Endothelial cell of umbilical vein (primary cell): ENCODE measurements at regions not wholly inside any gene's neighbourhood (a gene's known extent, or its start where the extent isn't known, plus 50 kb on each side); places are given as distances from the start of the nearest gene placed in this dataset.
A peak's percentile ranks its signal among the peaks of the same experiment; 100 is the strongest.

Source experiments
- BruUV-seq: library from RNA; stranded (reverse); fragments of 400-500 nt; replicated peaks from 2 replicates; lab custom pipeline; 2021; lab: Mats Ljungman, UMichigan
- CTCF ChIA-PET: fragments of 300-600, 350-600 bp; sonication (Branson Sonifier 250); formaldehyde crosslinking; loops from one replicate; lab custom pipeline; 2021; ENCODE audit warnings: antibody characterized with exemption, inconsistent platforms; lab: Charles Lee
- POLR2A ChIA-PET: fragments of 300-600, 350-600 bp; sonication (Branson Sonifier 250); formaldehyde crosslinking; loops from one replicate; lab custom pipeline; 2021; ENCODE audit warnings: antibody characterized with exemption, inconsistent platforms; lab: Charles Lee
- DNase-seq: peaks from one replicate; pipeline ENCODE4 v3.0.0-alpha.2; 2011; ENCODE audit warnings: low read depth, low spot score
- FAIRE-seq: peaks from 2 replicates; lab custom pipeline; 2011; peaks lifted over from hg19 to GRCh38; lab: Jason Lieb, UNC
- H2AFZ ChIP-seq: 2 replicates; pipeline ENCODE4 v1.6.0; 2012; ENCODE audit warnings: low read depth, low read length, control low read depth, inconsistent platforms
- H3K27ac ChIP-seq: 2 replicates; pipeline ENCODE4 v1.5.1; 2011; ENCODE audit warnings: low read depth, mild to moderate bottlenecking, control low read depth, low read length, moderate library complexity; ENCODE audit not compliant: insufficient read depth
- H3K27me3 ChIP-seq, 2 experiments: 2 replicates each; pipeline versions ENCODE4 v1.6.0 to v1.6.1; 2011; ENCODE audit warnings: low read length in 2 of 2, mixed read lengths in 1 of 2; ENCODE audit not compliant: control insufficient read depth in 2 of 2, insufficient read depth in 2 of 2
- H3K36me3 ChIP-seq, 2 experiments: 2 replicates in 1 of 2; 3 replicates in 1 of 2; pipeline ENCODE4 v1.5.1; 2011; ENCODE audit warnings: low read length in 2 of 2, mild to moderate bottlenecking in 1 of 2, moderate library complexity in 1 of 2; ENCODE audit not compliant: control insufficient read depth in 2 of 2, insufficient read depth in 2 of 2; ENCODE audit errors: extremely low read depth in 1 of 2
- H3K4me1 ChIP-seq: 3 replicates; pipeline ENCODE4 v1.5.1; 2011; ENCODE audit warnings: mild to moderate bottlenecking, low read length; ENCODE audit not compliant: control insufficient read depth, insufficient read depth; ENCODE audit errors: extremely low read depth
- H3K4me2 ChIP-seq: 2 replicates; pipeline ENCODE4 v1.6.1; 2011; ENCODE audit warnings: low read length, control low read depth, mixed read lengths; ENCODE audit not compliant: insufficient read depth
- H3K4me3 ChIP-seq, 3 experiments: fragments of 200-600 bp in 1 of 3; sonication (generic), shearing (Covaris generic) in 1 of 3; replicated peaks in 1 of 3; 2 replicates each; pipeline ENCODE4 v1.5.1; 2011 to 2016; ENCODE audit warnings: control low read depth in 3 of 3, low read length in 3 of 3, mild to moderate bottlenecking in 2 of 3, inconsistent platforms in 1 of 3, low read depth in 1 of 3, moderate library complexity in 1 of 3; ENCODE audit not compliant: insufficient read depth in 1 of 3
- H3K79me2 ChIP-seq: 2 replicates; pipeline ENCODE4 v1.6.0; 2012; ENCODE audit warnings: low read length, inconsistent platforms; ENCODE audit not compliant: control insufficient read depth, insufficient read depth
- H3K9ac ChIP-seq: replicated peaks from 2 replicates; pipeline ENCODE3; 2011; ENCODE audit warnings: low read length, control low read depth; ENCODE audit not compliant: insufficient read depth; ENCODE audit errors: extremely low read depth
- H3K9me1 ChIP-seq: replicated peaks from 3 replicates; pipeline ENCODE4 v1.6.0; 2011; ENCODE audit warnings: mild to moderate bottlenecking, low read length; ENCODE audit not compliant: control insufficient read depth, insufficient read depth; ENCODE audit errors: extremely low read depth
- H3K9me3 ChIP-seq: replicated peaks from 2 replicates; pipeline ENCODE4 v1.5.1; 2012; ENCODE audit warnings: low read length, inconsistent platforms; ENCODE audit not compliant: control insufficient read depth, insufficient read depth
- H4K20me1 ChIP-seq: replicated peaks from 2 replicates; pipeline ENCODE3; 2011; ENCODE audit warnings: mild to moderate bottlenecking, low read length; ENCODE audit not compliant: control insufficient read depth, insufficient read depth; ENCODE audit errors: extremely low read depth
- CTCF ChIP-seq, 2 donors: IDR thresholded peaks; 1 replicate in 1 of 2; 2 replicates in 1 of 2; pipeline ENCODE4 v1.5.1; 2011; ENCODE audit warnings: low read length in 2 of 2, mild to moderate bottlenecking in 2 of 2, moderate library complexity in 2 of 2, control low read depth in 1 of 2, inconsistent platforms in 1 of 2, low read depth in 1 of 2; ENCODE audit not compliant: insufficient read depth in 1 of 2; ENCODE audit errors: extremely low read depth in 1 of 2
- EZH2 ChIP-seq: IDR thresholded peaks from 2 replicates; pipeline ENCODE4 v1.6.1; 2012; ENCODE audit warnings: borderline replicate concordance, low read depth, mild to moderate bottlenecking, moderate library complexity, low read length, inconsistent platforms; ENCODE audit not compliant: severe bottlenecking
- FOS ChIP-seq: IDR thresholded peaks from 2 replicates; pipeline ENCODE4 v1.6.1; 2011; ENCODE audit warnings: mild to moderate bottlenecking, low read length, moderate library complexity, borderline replicate concordance; ENCODE audit not compliant: insufficient read depth
- GATA2 ChIP-seq: IDR thresholded peaks from 2 replicates; pipeline ENCODE4 v1.7.0; 2011; ENCODE audit warnings: low read depth, mild to moderate bottlenecking, moderate library complexity, mixed read lengths, low read length; ENCODE audit not compliant: insufficient read length, insufficient read depth
- JUN ChIP-seq: IDR thresholded peaks from 2 replicates; pipeline ENCODE4 v1.6.1; 2011; ENCODE audit warnings: borderline replicate concordance, low read depth; ENCODE audit not compliant: insufficient read length, insufficient read depth
- MAX ChIP-seq: IDR thresholded peaks from 2 replicates; pipeline ENCODE4 v1.6.1; 2011; ENCODE audit not compliant: insufficient read depth, insufficient read length
- MYC ChIP-seq: IDR thresholded peaks from one replicate; pipeline ENCODE4 v1.6.1; 2011; ENCODE audit warnings: mild to moderate bottlenecking, low read depth, low read length
- POLR2A ChIP-seq: IDR thresholded peaks from 2 replicates; pipeline ENCODE4 v1.6.1; 2012; ENCODE audit warnings: low read depth, mild to moderate bottlenecking, control low read depth, low read length
- POLR2AphosphoS5 ChIP-seq: IDR thresholded peaks from 2 replicates; pipeline ENCODE4 v1.6.1; 2012; ENCODE audit warnings: low read depth, mild to moderate bottlenecking, control low read depth, low read length, moderate library complexity; ENCODE audit not compliant: insufficient read depth
- dilution Hi-C: fragments of 300-500 bp; cut with MboI; formaldehyde crosslinking; loops from one replicate; pipeline ENCODE4 v1.15.0; 2019; ENCODE audit warnings: low sequenced_read_pairs; ENCODE audit not compliant: extremely low pct_ligation_motif_present
- intact Hi-C: fragments of 100-400 bp; cut with micrococcal nuclease; formaldehyde crosslinking; loops from one replicate; pipeline ENCODE4 v1.10.0; 2022

DNA sequence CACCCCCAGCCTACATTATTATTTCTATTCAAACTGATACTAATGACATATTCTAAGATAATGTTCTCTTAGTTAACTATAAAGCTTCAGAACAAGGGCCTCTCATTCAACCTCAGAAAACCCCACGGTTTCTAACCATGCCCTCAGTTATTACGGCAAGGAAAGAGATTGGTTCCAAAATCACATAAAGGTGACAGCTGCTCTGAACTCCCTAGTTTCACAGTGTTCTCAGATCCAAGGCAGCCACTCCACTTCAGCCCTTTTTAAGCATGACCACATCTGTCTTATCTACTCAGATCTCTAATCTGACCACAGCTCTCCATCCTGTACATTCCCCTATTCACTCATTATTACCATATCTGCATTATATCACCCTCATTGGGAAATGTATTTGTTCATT lies 98.8 kb upstream of the CEP85L start:
- no peaks in the 10 kb centered on the region for H3K9me1 ChIP-seq
- no peak overlapping the region for H3K4me3 ChIP-seq
- intact Hi-C loops (no loop called here), dilution Hi-C loops (no loop called here)
- FAIRE-seq (no peak), DNase-seq (no peak)
- peaks cover 0 to 4% of the 10 kb centered on the region in 2 experiments for H3K27me3 ChIP-seq
- no peak overlapping the region for H3K9ac ChIP-seq
- H3K36me3 ChIP-seq = no peaks in the 10 kb centered on the region
- TF ChIP-seq POLR2A (no peak), MYC (no peak), MAX (no peak), JUN (no peak), CTCF (IDR thresholded peaks at IDR 0.05; ENCODE audit: extremely low read depth in 1 of 2, insufficient read depth in 1 of 2, low read depth in 1 of 2, low read length in 2 of 2) (no peak)
- no peaks in the 10 kb centered on the region for H3K9me3 ChIP-seq
- no peaks in the 10 kb centered on the region for H3K79me2 ChIP-seq
- BruUV-seq = no TSS peak
- POLR2A ChIA-PET = no interaction called here
- no peak overlapping the region for H2AFZ ChIP-seq
- no peaks in the 10 kb centered on the region for H3K4me1 ChIP-seq
- H3K27ac ChIP-seq = no peak overlapping the region
- no peaks in the 10 kb centered on the region for H4K20me1 ChIP-seq
- H3K4me2 ChIP-seq = no peak overlapping the region
- CTCF ChIA-PET = no interaction called here

- peaks cover 0 to 4% of the 10 kb centered on the region in 2 experiments for H3K27me3 ChIP-seq
- H2AFZ ChIP-seq = no peak overlapping the region
- intact Hi-C loops = no loop called here
- H3K36me3 ChIP-seq = no peaks in the 10 kb centered on the region
- FAIRE-seq (no peak), DNase-seq (peak; percentile 14)
- POLR2A ChIA-PET = no interaction called here
- H3K4me3 ChIP-seq = no peak overlapping the region
- BruUV-seq = no TSS peak
- CTCF ChIA-PET = no interaction called here
- H3K9ac ChIP-seq = no peak overlapping the region
- no peaks in the 10 kb centered on the region for H3K9me3 ChIP-seq
- H3K27ac ChIP-seq = no peak overlapping the region
- H3K79me2 ChIP-seq = no peaks in the 10 kb centered on the region
- H3K4me1 ChIP-seq = no peaks in the 10 kb centered on the region
- no peaks in the 10 kb centered on the region for H4K20me1 ChIP-seq
- dilution Hi-C loops = no loop called here
- TF ChIP-seq EZH2 (no peak), MYC (no peak), GATA2 (no peak), MAX (no peak), POLR2AphosphoS5 (no peak), FOS (no peak), POLR2A (no peak), CTCF (IDR thresholded peaks at IDR 0.05; ENCODE audit: extremely low read depth in 1 of 2, insufficient read depth in 1 of 2, low read depth in 1 of 2, low read length in 2 of 2) (no peak), JUN (no peak)
- no peaks in the 10 kb centered on the region for H3K9me1 ChIP-seq
- no peak overlapping the region for H3K4me2 ChIP-seq
Observed at GRCh38 chr6:118748311-118749062, 97.1 kb upstream of the CEP85L start.
